ENCODE measurements at regions not wholly inside any gene's neighbourhood (a gene's known extent, or its start where the extent isn't known, plus 50 kb on each side); places are given as distances from the start of the nearest gene placed in this dataset.
A peak's percentile ranks its signal among the peaks of the same experiment; 100 is the strongest.

DNA sequence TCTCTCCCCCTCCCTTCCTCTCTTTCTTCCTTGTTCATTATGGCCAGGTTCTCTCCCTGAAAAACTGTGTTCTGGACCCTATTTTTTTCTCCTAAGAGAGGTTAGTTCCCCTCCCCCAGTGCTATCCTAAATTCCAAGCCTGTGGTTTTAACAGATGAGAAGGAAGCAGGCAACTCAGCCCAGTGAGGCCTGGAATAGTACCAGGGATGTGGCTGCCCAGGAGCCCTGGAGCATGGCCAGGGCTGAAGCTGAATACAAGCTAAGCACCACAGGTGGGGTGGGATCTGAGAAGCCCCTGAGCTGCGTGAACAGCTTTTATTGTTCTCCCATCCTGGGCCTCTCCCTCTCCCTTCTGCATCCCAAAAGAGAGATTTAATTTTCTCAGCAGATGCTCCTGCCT lies 1581.3 kb upstream of the TMEM132C start:
- no peak for DNase-seq (ENCODE audit: low spot score)

DNA sequence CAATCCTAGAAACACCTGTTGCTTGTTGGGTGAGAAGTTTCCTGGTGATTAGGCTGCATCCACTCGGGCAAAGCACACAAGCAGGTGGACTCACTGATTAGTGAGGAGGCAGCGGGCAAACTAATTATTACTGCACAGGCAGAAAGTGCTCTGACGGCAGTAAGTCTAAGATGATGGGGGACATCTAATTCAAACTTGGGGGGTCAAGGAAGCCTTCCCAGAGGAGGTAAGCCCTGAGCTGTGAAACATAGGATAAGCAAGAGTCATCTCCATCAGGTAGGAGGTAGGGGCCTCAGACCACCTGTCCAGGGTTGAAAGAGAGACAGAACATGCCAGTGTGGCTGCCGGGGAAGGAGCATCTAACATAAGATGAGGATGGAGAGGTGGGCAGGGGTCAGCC lies 1578.4 kb upstream of the TMEM132C start:
- no peak for DNase-seq (ENCODE audit: low spot score)

DNA sequence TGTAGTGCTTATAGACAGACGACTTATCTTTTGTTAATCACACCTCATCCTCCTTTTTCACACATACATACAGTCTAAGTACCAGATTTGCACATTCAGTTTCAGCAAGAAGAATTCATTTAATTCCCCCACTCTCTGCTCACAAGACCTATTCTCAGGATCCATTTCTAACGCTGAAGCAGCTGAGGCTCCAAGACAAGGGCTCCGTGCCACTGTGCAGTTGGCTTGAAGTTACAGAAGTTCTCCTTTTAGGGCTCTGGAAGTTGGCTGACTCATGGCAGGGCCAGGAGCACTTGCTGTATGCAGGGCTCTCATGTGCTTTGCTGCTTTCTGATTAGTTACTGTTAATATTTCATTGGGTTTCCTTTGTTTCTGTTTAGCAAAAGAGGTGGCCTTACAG lies 1566.9 kb upstream of the TMEM132C start:
- no peak for DNase-seq (ENCODE audit: low spot score)

DNA sequence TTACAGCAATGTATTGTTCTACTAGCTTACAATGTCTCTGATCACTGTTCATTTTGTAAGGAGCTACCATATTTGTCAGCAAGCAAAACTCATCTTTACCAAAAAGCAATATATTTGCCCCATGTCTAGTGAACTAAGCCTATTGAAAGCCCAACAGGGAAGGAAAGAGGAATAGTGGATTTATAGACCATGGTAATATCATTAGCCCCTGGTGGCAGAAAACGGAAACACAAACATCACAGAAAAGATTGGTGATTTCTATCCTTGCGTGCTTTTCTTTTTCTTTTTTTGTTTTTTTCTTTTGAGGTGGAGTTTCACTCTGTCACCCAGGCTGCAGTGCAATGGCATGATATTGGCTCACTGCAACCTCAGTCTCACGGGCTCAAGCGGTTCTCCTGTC lies 1562.4 kb upstream of the TMEM132C start:
- DNase-seq (ENCODE audit: low spot score), result no peak

DNA sequence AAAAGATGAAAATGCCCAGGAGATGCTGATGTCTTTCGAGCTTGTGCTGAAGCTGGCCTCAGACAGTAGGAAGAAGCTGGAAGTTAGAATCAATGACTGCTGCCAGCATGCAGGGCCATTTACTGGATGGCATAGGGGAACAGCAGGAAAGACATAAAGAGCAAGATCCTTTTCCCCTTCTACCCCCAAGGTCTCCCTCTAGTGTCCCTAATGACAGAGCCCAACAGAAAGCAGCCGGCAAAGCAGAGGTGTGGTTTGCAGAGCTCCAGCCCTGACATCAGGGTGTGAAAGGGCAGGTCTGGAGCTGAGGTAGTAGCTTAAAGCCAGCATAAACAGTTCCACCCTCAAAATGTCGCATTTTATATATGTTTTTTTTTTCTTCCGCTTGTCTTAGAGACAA lies 1560.7 kb upstream of the TMEM132C start:
- no peak for DNase-seq (ENCODE audit: low spot score)

DNA sequence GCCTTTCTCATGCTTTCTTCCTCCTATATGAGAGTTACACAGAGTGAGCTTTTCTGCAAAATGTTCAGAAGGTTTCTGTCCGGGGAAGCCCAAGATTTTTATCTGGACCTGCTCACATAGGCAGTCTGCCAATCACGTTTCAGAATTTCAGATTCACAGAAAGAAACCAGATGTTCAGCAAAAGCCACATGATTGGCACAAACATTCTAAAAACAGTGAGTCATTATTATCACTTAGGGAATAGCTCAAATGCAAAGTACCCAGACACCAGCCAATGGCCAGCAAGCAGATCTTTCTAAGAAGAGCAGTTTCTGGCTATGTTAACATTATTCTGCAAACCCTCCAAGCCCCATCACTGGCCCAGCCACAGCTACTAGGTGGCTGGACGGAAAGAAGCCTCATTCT lies 1558.5 kb upstream of the TMEM132C start:
- DNase-seq (ENCODE audit: low spot score), result no peak

DNA sequence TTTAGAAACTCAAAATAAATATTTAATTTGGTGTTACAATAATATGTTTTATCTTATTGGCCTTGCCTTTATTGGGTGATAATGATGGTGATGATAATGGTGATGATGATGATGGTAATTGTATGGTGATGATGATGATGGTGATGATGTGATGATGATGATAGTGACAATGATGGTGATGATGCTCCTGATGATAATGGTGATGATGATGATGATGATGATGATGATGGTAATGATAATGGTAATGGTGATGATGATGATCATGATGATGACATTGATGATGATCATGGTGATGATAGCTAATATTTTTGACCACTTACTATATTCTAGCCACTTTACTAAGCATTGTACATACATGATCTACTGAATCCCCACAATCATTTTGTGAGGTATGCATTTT lies 1548.6 kb upstream of the TMEM132C start:
- no peak for DNase-seq (ENCODE audit: low spot score)

DNA sequence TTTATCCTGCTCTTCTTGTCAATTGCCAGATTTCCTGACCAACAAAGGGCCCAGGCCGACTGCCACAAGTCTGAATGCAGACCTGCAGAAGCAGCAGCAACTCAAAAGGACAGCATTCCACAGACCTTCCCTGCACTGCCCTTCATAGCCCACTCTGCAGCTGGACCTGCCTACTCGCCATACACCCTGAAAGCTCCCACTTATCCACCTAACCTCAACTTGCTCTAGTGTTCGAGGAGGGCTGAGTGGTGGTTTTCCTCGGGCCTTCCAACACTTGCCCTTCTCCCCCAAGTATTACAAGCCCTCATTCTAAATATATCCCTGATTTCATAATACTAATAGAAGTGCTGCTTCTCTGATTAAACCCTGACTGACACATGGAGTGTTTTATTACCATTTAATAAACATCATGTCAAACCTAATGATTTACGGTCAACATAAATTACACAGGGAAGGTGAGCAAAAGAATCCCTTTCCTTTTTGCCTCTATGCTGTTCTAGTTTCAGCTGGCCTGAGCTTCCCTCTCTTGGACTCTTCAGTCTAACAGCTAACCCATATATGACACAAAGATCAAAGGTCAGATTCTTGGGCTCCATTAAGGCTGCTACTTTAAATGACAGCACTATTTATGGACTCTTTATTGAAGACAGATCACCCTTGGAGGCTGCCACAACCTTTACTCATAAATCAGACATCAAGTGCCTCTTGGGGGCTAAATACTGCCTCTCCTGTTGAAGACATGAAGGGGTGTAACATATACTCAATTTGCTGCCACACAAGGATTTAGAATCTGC lies 1546.9 kb upstream of the TMEM132C start:
- DNase-seq (ENCODE audit: low spot score), result no peak

DNA sequence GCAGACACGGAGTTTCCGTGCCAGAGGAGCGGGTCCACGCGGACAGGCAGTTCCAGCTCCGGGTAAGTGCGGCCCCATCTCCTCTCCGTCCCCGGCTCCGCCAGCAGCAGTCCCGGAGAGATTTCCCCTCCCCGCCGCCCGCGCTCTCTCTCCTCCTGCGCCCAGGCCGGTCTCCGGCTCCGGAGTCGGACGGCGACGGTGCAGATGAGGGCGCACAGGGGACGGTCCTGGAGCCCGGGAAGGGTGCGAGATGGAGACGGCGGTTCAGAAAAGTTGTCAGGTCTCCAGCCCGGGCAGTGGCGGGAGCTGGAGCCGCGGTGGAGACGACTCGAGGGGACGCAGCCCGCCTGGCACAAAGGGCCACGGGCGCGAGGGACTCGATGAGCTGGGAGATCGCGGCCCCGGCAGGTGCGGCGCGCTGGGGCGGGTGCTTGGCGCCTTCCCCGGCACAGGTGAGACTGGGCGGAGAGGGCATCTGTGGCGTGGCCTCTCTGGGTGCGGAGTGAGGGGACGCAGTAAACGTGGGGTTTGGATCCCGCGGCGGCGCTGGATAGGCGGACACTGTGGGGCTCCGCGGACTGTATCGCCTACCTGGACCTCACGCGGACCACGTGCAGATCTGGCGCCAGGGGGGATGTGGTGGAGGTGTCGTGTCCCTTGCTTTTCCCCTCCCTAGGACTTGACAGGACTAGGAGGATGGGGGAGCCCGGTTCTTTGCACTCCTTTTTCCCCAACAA lies 1540.3 kb upstream of the TMEM132C start:
- no peak for DNase-seq (ENCODE audit: low spot score)

DNA sequence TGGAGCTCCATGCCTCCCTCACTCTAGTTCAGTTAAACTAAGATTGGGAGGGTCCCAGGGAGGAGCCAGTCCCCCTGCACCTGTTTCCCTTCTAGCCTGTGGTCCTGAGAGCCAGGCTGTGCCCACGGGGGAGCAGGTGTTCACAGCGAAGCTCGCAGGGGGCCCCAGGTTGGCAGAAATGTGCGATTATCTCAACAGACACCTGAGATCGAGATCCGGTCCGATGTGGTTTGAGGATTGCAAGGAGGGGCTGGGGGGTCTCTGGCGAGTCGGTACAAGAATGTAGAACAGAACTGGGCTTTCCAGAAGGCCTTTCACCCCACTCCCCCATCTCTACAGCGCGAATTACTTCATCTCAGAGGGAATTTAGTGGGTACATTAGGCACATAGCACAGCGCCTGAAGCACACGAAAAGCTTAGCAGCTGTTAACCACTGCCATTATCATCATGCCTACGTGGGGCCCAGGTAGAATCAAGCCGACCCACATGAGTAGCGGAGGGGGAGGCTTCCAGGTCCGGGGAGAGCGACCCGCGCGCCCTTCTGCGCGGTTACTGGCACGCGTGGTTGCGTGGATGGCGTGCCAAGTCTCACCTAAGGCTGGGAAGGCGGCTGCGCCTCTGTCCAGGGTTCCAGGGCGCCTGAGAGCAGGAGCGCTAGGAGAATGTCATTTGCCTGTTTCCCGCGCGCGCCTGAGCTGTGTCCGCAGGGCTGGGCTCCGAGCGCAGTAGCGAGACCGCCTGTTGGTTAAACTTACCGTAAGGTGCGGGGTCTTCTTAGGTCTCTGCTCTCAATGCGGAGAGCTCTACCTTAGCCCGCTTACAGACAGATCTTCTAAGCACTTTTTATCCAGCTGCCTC lies 1539.5 kb upstream of the TMEM132C start:
- no peak for DNase-seq (ENCODE audit: low spot score)

DNA sequence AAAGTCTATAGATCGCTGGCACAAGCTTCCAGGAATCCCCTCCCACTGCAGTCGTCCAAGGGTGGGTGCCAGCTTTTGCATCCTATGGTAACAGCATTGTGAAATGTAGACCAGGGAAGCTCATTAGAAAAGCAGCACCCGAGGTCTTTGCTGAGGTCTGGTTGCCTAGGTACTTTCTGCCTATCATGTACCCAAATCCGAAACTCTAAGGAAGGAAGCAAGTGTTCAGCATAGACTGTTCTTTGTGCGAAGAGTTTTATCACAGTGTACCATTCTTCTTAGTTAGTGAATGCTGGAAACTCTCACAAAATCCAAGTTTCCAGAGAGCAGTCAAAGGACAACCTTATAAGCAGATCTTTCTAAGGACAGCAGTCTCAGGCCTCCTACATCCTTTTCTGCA lies 1532.7 kb upstream of the TMEM132C start:
- DNase-seq (ENCODE audit: low spot score), result no peak

DNA sequence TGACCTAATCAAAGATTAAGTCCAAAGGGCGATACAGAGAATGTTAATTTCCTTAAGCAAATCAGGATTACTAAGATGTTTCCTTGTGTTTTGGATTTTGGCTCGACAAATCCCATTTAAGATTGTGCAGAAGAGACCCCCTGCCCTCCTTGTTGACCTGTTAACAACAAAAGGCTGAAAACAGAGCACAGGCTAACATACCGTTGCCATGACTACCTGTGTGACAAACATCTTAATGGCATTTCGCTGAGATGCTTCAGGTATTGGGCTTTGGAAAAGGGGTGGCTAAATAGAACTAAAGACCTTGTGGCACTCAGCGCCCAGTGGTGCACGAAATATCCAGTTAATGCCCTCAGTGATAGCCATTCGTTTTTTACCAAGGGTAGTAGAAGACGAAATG lies 1532.3 kb upstream of the TMEM132C start:
- DNase-seq (ENCODE audit: low spot score), result no peak

DNA sequence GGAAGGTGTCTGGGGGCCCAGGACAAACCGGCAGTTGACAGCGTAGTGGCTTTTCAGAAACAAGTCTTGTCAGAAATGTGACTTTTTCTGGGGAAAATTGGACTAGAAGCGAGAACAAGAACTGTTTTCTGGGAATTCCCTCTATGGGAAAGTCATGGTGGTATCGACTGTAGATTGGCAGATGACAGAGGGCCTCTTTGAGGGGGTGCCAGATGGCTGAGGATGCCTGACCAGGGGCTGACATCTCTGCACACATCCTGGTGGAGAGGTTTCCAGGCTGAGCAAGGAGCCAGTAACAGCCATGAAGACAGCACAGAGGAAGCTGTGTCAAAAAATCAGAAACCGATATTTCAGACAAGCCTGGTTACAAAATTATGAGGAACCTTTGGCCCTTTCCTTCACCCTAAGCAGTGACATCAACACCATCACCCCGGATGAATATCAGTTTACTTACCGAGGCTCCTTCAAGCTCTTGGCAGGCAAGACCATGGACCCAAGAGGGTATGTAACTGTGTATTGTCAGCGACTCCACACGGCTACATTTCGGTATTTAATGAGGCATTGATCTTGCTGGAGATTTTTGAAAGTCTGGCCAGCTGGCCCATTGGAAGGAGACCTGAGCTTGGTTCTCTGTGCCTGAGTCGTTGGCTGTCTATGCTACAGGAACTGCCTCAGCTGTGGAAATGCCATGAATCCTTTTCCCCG lies 1525.3 kb upstream of the TMEM132C start:
- DNase-seq (ENCODE audit: low spot score), result no peak

DNA sequence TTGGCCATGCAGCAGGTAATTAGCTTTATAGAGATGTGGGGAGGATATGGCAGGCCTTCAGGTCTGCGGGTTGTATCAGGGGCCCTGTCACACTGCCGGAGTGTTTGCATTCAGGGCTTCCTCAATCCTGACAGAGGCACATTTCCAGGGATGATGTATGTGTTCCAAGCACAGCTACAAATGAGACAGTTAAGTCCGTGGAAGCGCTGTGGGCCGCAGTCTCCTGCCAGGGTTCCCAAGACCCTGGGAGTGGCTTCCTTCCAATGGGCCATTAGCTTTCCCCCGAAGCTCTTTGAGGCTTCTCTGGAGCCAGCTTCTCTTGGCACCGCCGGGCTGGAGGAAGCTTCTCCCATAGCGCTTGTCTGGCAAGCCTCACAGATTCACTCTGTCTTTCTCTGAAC lies 1524.7 kb upstream of the TMEM132C start:
- peak; percentile 12 for DNase-seq (ENCODE audit: low spot score)

DNA sequence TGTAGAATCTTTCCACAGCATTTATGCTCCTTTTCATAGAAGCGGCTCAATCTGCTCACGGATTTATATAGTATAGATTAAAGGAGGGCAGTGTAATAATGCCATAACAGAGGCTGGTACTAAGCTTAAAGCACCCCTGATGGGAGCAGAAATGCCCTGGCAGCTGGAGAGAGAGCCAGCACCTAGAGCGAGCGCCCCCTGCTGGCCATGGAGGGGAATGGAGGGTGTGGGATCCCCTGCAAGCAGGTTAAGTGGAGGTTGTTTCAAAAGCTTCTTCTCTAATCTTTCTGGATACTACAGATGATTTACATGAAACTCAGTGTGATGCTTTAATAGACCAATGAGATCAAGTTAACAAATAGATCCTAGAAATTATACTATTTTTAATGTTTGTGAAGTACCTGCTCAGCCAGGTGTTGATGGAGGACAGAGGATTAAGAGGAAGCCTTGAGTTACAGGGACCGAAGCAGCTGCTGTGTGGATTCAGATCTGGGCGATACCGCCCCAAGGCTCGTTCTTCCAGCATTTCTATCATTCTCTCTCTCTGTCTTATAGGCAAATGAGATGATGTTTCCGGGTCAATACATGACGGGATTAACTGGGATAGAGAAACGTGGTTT lies 1519.3 kb upstream of the TMEM132C start:
- peak; percentile 22 for DNase-seq (ENCODE audit: low spot score)

DNA sequence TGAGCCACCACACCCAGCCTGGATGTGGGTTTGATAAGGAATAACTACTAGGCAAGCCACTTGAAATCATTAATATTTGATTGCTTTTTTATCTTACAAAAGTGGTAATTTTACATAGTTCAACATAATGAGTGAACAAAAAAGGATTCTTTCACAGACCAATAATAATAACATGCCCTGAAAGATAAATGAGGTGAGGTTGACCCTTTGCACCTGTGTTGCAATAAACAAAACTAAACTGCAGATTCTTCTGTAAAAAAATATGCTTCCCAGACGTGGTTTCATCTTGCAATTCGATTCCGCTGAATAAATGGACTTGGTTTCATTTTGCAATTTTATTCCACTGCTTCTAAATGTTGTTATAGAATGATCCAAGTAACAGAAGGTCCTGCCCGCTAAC lies 1514.9 kb upstream of the TMEM132C start:
- DNase-seq (ENCODE audit: low spot score), result no peak

DNA sequence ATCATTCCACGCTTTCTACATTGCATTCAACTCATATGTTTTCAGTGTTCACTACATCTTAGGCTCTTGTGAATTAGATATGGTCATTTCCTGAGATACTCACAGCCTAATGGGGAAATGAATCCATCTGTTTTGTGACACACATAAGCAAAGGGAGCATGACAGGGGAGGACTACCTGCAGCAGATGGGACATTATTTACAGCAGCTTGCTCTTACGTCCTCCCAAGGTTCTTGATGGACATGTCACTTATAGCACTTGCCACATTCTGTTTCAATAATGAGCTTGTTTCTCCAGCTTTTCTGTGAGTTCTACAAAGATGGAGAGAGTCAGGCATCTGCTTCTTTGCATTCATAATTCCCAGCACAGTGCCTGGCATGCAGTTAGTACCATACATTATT lies 1509.6 kb upstream of the TMEM132C start:
- no peak for DNase-seq (ENCODE audit: low spot score)

DNA sequence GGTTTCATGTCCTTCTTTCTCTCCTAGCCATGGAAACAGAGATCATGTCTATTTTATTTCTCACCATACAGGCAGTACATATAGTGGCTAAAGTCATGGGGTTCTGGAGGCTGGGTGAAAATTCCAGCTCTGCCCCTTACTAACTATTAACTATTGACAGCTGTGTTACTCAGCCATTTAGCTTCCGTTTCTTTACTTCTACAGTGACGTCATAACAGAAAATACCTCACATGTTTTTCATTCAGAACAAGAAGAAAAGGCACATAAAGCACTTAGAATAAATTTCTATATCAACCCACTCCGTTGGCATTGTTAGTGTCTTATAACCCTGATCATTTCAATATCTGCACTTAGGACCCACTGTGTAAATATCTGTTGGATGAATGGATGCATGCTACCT lies 1506.9 kb upstream of the TMEM132C start:
- DNase-seq (ENCODE audit: low spot score), result no peak

DNA sequence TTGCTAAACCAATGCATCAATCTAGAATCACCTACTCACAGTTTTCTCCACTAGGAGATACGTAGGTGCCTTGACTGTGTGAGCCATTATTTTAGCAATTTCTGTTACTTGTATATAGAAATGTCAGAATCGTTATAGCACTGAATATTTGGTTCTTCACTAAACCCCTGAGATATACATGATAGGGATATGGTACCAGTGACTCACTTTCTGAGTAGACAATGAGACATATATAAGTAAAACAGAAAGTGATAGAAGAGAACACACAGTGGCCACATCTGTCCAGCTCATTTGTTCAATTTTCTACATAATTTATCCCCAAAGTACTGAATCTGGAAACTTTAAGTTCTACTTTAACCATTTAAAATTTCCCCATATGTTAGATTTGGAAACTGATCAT lies 1505.5 kb upstream of the TMEM132C start:
- no peak for DNase-seq (ENCODE audit: low spot score)

DNA sequence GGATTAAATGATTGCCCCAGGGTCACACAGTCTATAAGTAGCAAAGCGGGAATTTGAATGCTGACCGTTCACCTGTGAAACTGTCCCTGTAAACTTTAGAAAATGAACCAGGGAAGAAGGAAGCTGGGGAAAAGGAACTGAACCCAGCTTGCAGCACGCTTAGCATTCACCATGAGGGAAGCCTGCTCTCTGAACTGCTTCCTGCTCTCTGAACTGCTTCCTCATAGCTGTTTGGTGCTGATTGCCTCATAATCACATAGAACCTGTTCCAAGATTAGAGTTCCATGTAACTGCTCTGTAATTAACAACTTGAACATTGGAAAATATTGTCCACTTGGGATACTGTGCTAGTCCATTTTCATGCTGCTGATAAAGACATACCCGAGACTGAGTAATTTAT lies 1504.8 kb upstream of the TMEM132C start:
- DNase-seq (ENCODE audit: low spot score), result no peak

DNA sequence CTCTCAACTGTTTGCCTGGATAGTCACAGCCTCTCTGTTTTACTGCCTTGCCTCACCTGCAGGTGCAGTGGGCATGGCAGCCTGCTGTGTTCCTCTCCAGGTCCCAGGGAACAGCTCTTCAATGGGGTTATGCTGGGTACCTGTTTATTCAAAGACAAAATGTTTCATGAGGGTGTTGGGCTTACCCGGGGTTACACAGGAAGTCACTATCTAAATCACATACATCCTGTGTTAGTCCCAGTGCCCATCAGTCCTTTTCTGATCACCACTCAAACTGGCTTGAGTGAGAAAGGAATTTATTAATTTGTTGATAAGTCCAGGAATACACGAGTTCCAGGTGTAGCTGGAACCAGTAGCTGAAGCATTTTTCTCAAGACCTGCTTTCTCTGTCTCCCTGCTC lies 1503.6 kb upstream of the TMEM132C start:
- no peak for DNase-seq (ENCODE audit: low spot score)

DNA sequence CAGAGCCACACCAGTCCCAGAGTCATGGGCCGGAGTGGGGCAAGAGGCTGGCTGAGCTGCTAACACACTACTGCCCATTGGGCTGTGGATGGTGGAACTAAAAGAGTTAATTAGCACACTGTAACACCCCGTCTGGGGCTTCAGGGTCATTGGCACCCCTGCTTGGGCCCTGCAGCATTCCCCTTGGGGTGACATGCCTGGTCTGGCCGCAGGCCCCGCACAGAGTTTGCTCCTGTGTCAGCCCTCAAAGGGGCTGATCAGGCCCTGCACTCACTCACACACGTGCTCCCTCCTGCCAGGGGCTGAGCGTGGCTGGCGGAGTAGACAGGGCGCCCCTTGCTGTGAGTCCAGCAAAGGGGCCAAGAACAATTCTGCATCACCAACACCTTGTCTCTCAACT lies 1499.6 kb upstream of the TMEM132C start:
- no peak for DNase-seq (ENCODE audit: low spot score)
